WTC11 (cell line): ENCODE measurements at regions not wholly inside any gene's neighbourhood (a gene's known extent, or its start where the extent isn't known, plus 50 kb on each side); places are given as distances from the start of the nearest gene placed in this dataset.

Experiments
- ATAC-seq: fragments of 200-7000 bp; cut with Tn5 transposase; 2 replicates; pipeline ENCODE4 v1.10.0; 2021; ENCODE audit warnings: mild to moderate bottlenecking, moderate library complexity
- CTCF ChIA-PET: fragments of 300-600 bp; sonication (Branson Sonifier 250); formaldehyde crosslinking; loops from one replicate; lab custom pipeline; 2021; ENCODE audit warnings: antibody characterized with exemption; lab: Charles Lee
- POLR2A ChIA-PET: fragments of 350-600 bp; sonication (Branson Sonifier 250); formaldehyde crosslinking; loops from one replicate; lab custom pipeline; 2021; ENCODE audit warnings: antibody characterized with exemption; lab: Charles Lee
- DNase-seq: peaks from one replicate; pipeline ENCODE4 v3.0.0; 2021; ENCODE audit warnings: low spot score
- H3K27ac Mint-ChIP-seq: 2 replicates; pipeline ENCODE4 v1.8.0; 2021; ENCODE audit warnings: mixed read lengths
- H3K27me3 Mint-ChIP-seq: 2 replicates; pipeline ENCODE4 v1.8.0; 2021; ENCODE audit warnings: low read depth, mild to moderate bottlenecking, moderate library complexity, mixed read lengths
- H3K36me3 Mint-ChIP-seq: 2 replicates; pipeline ENCODE4 v1.8.0; 2021; ENCODE audit warnings: mixed read lengths
- H3K4me1 Mint-ChIP-seq: 2 replicates; pipeline ENCODE4 v1.8.0; 2022; ENCODE audit warnings: mixed read lengths
- H3K4me3 Mint-ChIP-seq: 2 replicates; pipeline ENCODE4 v1.8.0; 2021; ENCODE audit warnings: mild to moderate bottlenecking, moderate library complexity, mixed read lengths
- H3K9me3 Mint-ChIP-seq: 2 replicates; pipeline ENCODE4 v1.8.0; 2021; ENCODE audit warnings: mixed read lengths
- ARID4B ChIP-seq: sonication (generic); formaldehyde crosslinking; IDR thresholded peaks from 2 replicates; pipeline ENCODE4 v1.8.0; 2023; ENCODE audit warnings: missing genetic modification reagents, mild to moderate bottlenecking, borderline replicate concordance
- ELF4 ChIP-seq: sonication (generic); formaldehyde crosslinking; IDR thresholded peaks from 2 replicates; pipeline ENCODE4 v1.8.1; 2022; ENCODE audit warnings: low read depth, mild to moderate bottlenecking, moderate library complexity, missing genetic modification reagents
- ERG ChIP-seq: fragments of 250-450 bp; sonication (Bioruptor Pico); IDR thresholded peaks from 2 replicates; pipeline ENCODE4 v1.8.0; 2021; ENCODE audit warnings: mild to moderate bottlenecking
- ESRRA ChIP-seq: sonication (generic); formaldehyde crosslinking; IDR thresholded peaks from 2 replicates; pipeline ENCODE4 v1.8.1; 2022; ENCODE audit warnings: mild to moderate bottlenecking, missing genetic modification reagents, borderline replicate concordance
- FOXJ3 ChIP-seq: sonication (generic); formaldehyde crosslinking; IDR thresholded peaks from 2 replicates; pipeline ENCODE4 v1.9.0; 2021; ENCODE audit warnings: missing genetic modification reagents, mild to moderate bottlenecking, borderline replicate concordance
- FOXP1 ChIP-seq: sonication (generic); formaldehyde crosslinking; IDR thresholded peaks from 2 replicates; pipeline ENCODE4 v1.8.0; 2022; ENCODE audit warnings: missing genetic modification reagents, mild to moderate bottlenecking, moderate library complexity, borderline replicate concordance
- HMGXB4 ChIP-seq: sonication (generic); formaldehyde crosslinking; IDR thresholded peaks from 2 replicates; pipeline ENCODE4 v1.8.1; 2023; ENCODE audit warnings: mild to moderate bottlenecking, moderate library complexity, missing genetic modification reagents
- TCF7 ChIP-seq: sonication (generic); formaldehyde crosslinking; IDR thresholded peaks from 2 replicates; pipeline ENCODE4 v1.8.0; 2022; ENCODE audit warnings: mild to moderate bottlenecking, low read depth, missing genetic modification reagents, moderate library complexity
- TEAD1 ChIP-seq: sonication (generic); formaldehyde crosslinking; IDR thresholded peaks from 2 replicates; pipeline ENCODE4 v1.8.0; 2022; ENCODE audit warnings: mild to moderate bottlenecking, missing genetic modification reagents
- TEAD4 ChIP-seq: sonication (generic); formaldehyde crosslinking; IDR thresholded peaks from 2 replicates; pipeline ENCODE4 v1.8.0; 2022; ENCODE audit warnings: mild to moderate bottlenecking, missing genetic modification reagents
- TP53 ChIP-seq: sonication (generic); formaldehyde crosslinking; IDR thresholded peaks from 2 replicates; pipeline ENCODE4 v1.8.1; 2023; ENCODE audit warnings: mild to moderate bottlenecking, missing genetic modification reagents
- ZNF512 ChIP-seq: sonication (generic); formaldehyde crosslinking; IDR thresholded peaks from 2 replicates; pipeline ENCODE4 v1.8.1; 2022; ENCODE audit warnings: missing genetic modification reagents, borderline replicate concordance
- TF ChIP-seq, protein P1 (sequence below): fragments of 250-450 bp; sonication (Bioruptor Pico); IDR thresholded peaks from 2 replicates; pipeline ENCODE4 v1.9.0; 2021; ENCODE audit warnings: mild to moderate bottlenecking
- TF ChIP-seq, protein P2 (sequence below): fragments of 250-450 bp; sonication (Bioruptor Pico); conservative IDR thresholded peaks from 2 replicates; pipeline ENCODE4 v1.9.0; 2021; ENCODE audit warnings: mild to moderate bottlenecking

DNA sequence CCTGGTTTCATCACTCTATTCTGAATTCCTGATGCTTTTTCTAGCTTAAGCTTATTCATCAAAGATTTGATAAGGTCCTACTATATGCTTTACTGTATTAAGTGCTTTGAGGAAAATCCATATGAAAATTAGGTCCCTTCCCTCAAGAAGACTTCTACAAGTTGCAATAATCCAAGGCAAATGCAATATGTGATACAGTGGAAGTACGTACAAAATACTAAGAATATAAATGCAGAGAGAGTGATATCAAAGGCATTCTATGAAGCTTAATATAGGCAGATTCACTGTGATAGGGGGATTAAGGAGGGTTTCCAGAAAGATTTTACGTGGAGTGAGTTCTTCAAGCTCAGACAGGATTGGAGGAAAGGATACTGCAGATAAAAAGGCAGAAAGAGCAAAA lies 142.1 kb downstream of the C6orf118 start:
- Mint-ChIP-seq H3K4me1 (no peaks in the 10 kb centered on the region), H3K27ac (no peak overlapping the region), H3K9me3 (peaks cover 33% of the 10 kb centered on the region), H3K36me3 (peaks cover 23% of the 10 kb centered on the region), H3K27me3 (no peaks in the 10 kb centered on the region; the same call in none of the 2 replicates), H3K4me3 (no peak overlapping the region)
- DNase-seq (no peak), ATAC-seq (no peak)
- POLR2A ChIA-PET: no interaction called here
- CTCF ChIA-PET: no interaction called here
- no peak for TF ChIP-seq ERG (CRISPR knock-in tag)
- TF ChIP-seq, protein P1, sequence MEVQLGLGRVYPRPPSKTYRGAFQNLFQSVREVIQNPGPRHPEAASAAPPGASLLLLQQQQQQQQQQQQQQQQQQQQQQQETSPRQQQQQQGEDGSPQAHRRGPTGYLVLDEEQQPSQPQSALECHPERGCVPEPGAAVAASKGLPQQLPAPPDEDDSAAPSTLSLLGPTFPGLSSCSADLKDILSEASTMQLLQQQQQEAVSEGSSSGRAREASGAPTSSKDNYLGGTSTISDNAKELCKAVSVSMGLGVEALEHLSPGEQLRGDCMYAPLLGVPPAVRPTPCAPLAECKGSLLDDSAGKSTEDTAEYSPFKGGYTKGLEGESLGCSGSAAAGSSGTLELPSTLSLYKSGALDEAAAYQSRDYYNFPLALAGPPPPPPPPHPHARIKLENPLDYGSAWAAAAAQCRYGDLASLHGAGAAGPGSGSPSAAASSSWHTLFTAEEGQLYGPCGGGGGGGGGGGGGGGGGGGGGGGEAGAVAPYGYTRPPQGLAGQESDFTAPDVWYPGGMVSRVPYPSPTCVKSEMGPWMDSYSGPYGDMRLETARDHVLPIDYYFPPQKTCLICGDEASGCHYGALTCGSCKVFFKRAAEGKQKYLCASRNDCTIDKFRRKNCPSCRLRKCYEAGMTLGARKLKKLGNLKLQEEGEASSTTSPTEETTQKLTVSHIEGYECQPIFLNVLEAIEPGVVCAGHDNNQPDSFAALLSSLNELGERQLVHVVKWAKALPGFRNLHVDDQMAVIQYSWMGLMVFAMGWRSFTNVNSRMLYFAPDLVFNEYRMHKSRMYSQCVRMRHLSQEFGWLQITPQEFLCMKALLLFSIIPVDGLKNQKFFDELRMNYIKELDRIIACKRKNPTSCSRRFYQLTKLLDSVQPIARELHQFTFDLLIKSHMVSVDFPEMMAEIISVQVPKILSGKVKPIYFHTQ (CRISPR knock-in tag): no peak
- TF ChIP-seq, protein P2, sequence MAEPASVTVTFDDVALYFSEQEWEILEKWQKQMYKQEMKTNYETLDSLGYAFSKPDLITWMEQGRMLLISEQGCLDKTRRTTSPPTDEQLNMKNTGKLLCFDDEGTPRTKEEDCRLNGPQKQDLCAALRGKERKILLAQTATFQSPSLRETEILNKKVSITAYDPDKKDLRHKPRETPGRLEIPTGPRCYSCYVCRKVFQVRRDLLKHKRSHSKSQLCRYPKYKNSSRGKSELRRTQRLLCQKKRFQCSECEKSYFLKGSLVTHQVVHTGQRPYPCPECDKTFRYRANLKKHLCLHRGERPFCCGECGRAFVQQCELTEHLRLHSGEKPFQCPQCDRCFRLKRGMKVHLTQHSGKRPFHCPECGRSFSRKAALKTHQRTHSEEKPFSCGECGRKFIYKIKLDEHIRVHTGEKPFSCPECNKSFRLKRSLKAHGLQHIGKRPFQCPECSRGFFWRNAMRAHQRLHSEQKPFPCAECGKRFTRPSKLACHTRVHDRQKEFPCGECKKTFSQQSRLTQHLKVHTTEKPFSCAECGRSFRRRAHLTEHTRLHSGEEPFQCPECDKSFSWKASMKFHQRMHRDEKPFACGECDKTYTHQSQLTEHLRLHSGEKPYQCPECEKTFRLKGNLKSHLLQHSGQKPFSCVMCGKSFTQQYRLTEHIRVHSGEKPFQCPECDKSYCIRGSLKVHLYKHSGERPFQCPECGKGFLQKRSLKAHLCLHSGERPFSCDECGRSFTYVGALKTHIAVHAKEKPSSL (CRISPR knock-in tag): no peak
- no peak for TF ChIP-seq ZNF512 (CRISPR knock-in tag)
- no peak for TF ChIP-seq HMGXB4 (CRISPR knock-in tag)
- TF ChIP-seq ELF4 (CRISPR knock-in tag): no peak
- no peak for TF ChIP-seq ARID4B (CRISPR knock-in tag)
- no peak for TF ChIP-seq TP53
- TF ChIP-seq TEAD4 (CRISPR knock-in tag): no peak
- TF ChIP-seq FOXP1 (CRISPR knock-in tag): no peak
- no peak for TF ChIP-seq TEAD1 (CRISPR knock-in tag)
- no peak for TF ChIP-seq ESRRA
- no peak for TF ChIP-seq TCF7 (CRISPR knock-in tag)
- TF ChIP-seq FOXJ3 (CRISPR knock-in tag): no peak
